ENCODE measurements at regions not wholly inside any gene's neighbourhood (a gene's known extent, or its start where the extent isn't known, plus 50 kb on each side); places are given as distances from the start of the nearest gene placed in this dataset.

- H3K36me3 ChIP-seq (ENCODE audit: control insufficient read depth, insufficient read depth, low read length): no peaks in the 10 kb centered on the region
- Mint-ChIP-seq H3K4me3 (ENCODE audit: unreplicated experiment) (no peak overlapping the region), H3K9me3 (ENCODE audit: unreplicated experiment) (no peaks in the 10 kb centered on the region), H3K27me3 (ENCODE audit: insufficient read depth, unreplicated experiment) (no peaks in the 10 kb centered on the region), H3K27ac (ENCODE audit: unreplicated experiment) (no peak overlapping the region), H3K36me3 (ENCODE audit: insufficient read depth, unreplicated experiment) (no peaks in the 10 kb centered on the region), H3K4me1 (ENCODE audit: low read depth, unreplicated experiment) (no peaks in the 10 kb centered on the region)
- H3K27me3 ChIP-seq (replicated peaks; ENCODE audit: control insufficient read depth, insufficient read depth, low read length): no peaks in the 10 kb centered on the region
- BruUV-seq (replicated peaks): no TSS peak
- POLR2A ChIA-PET: no interaction called here
- no peaks in the 10 kb centered on the region for H3K9me3 ChIP-seq
- intact Hi-C loops (cut with micrococcal nuclease; ENCODE audit: unreplicated experiment): no loop called here
- CTCF ChIA-PET: no interaction called here
- no peaks in the 10 kb centered on the region for H3K4me1 ChIP-seq
- no peak overlapping the region for H3K4me3 ChIP-seq (ENCODE audit: low read depth, low read length)
- TF ChIP-seq CTCF (IDR thresholded peaks at IDR 0.05; ENCODE audit: insufficient read depth in 1 of 2, low read depth in 1 of 2, low read length in 1 of 2, severe bottlenecking in 1 of 2, unreplicated experiment in 1 of 2): no peak
- no peak for DNase-seq
Measured at GRCh38 chr3:87761795-87762194, 297.0 kb downstream of the CGGBP1 start.

GRCh38 chr3:87761341-87761740, 297.5 kb downstream of the CGGBP1 start:
- Histone ChIP-seq H3K36me3 (ENCODE audit: control insufficient read depth, insufficient read depth, low read length) (no peaks in the 10 kb centered on the region), H3K27me3 (replicated peaks; ENCODE audit: control insufficient read depth, insufficient read depth, low read length) (no peaks in the 10 kb centered on the region), H3K4me1 (no peaks in the 10 kb centered on the region), H3K4me3 (ENCODE audit: low read depth, low read length) (no peak overlapping the region), H3K9me3 (no peaks in the 10 kb centered on the region)
- intact Hi-C loops (cut with micrococcal nuclease; ENCODE audit: unreplicated experiment): no loop called here
- H3K4me3 Mint-ChIP-seq (ENCODE audit: unreplicated experiment): no peak overlapping the region
- peaks cover 3% of the 10 kb centered on the region for H3K9me3 Mint-ChIP-seq (ENCODE audit: unreplicated experiment)
- ChIA-PET POLR2A (no interaction called here), CTCF (no interaction called here)
- H3K27me3 Mint-ChIP-seq (ENCODE audit: insufficient read depth, unreplicated experiment): no peaks in the 10 kb centered on the region
- TF ChIP-seq CTCF (IDR thresholded peaks at IDR 0.05; ENCODE audit: insufficient read depth in 1 of 2, low read depth in 1 of 2, low read length in 1 of 2, severe bottlenecking in 1 of 2, unreplicated experiment in 1 of 2): no peak
- no peak for DNase-seq
- no peak overlapping the region for H3K27ac Mint-ChIP-seq (ENCODE audit: unreplicated experiment)
- no peaks in the 10 kb centered on the region for H3K4me1 Mint-ChIP-seq (ENCODE audit: low read depth, unreplicated experiment)
- no peaks in the 10 kb centered on the region for H3K36me3 Mint-ChIP-seq (ENCODE audit: insufficient read depth, unreplicated experiment)
- BruUV-seq (replicated peaks): no TSS peak

DNA sequence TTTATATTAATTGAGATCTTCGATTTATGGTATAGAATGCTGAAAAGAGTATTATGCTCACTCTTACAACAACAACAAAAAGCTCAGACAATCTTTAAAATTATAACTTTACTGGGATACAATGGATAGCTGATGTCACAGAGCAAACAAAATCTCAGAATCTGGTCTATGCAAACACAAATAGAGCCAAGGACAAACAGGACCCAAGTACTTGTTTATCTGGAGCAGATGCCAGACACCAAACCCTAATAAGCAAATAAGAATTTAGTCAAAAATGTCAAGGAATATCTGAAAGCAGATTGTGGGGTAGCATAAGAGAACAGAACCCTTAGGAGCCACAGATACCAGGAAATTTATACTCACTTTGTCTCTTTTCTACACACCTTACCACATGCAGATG, 302.2 kb downstream of the CGGBP1 start:
- ChIA-PET POLR2A (no interaction called here), CTCF (no interaction called here)
- H3K27ac Mint-ChIP-seq (ENCODE audit: unreplicated experiment): no peak overlapping the region
- no peak for DNase-seq
- H3K4me1 Mint-ChIP-seq (ENCODE audit: low read depth, unreplicated experiment): no peaks in the 10 kb centered on the region
- Histone ChIP-seq H3K4me3 (ENCODE audit: low read depth, low read length) (no peak overlapping the region), H3K4me1 (no peaks in the 10 kb centered on the region), H3K27me3 (replicated peaks; ENCODE audit: control insufficient read depth, insufficient read depth, low read length) (no peaks in the 10 kb centered on the region), H3K9me3 (0 out of 2 replicates have a peak, but pooled peaks cover 5% of the 10 kb centered on the region), H3K36me3 (ENCODE audit: control insufficient read depth, insufficient read depth, low read length) (no peaks in the 10 kb centered on the region)
- no peak for TF ChIP-seq CTCF (IDR thresholded peaks at IDR 0.05; ENCODE audit: insufficient read depth in 1 of 2, low read depth in 1 of 2, low read length in 1 of 2, severe bottlenecking in 1 of 2, unreplicated experiment in 1 of 2)
- intact Hi-C loops (cut with micrococcal nuclease; ENCODE audit: unreplicated experiment): no loop called here
- H3K36me3 Mint-ChIP-seq (ENCODE audit: insufficient read depth, unreplicated experiment): no peaks in the 10 kb centered on the region
- no TSS peak for BruUV-seq (replicated peaks)
- H3K9me3 Mint-ChIP-seq (ENCODE audit: unreplicated experiment): peaks cover 10% of the 10 kb centered on the region
- H3K4me3 Mint-ChIP-seq (ENCODE audit: unreplicated experiment): no peak overlapping the region
- no peaks in the 10 kb centered on the region for H3K27me3 Mint-ChIP-seq (ENCODE audit: insufficient read depth, unreplicated experiment)

All from Caco-2 (cell line).